HUES48 (cell line): ENCODE measurements at regions not wholly inside any gene's neighbourhood (a gene's known extent, or its start where the extent isn't known, plus 50 kb on each side); places are given as distances from the start of the nearest gene placed in this dataset.

ENCODE experiments used
- H3K27ac ChIP-seq: one replicate; pipeline ENCODE4 v1.7.0; 2013; ENCODE audit warnings: low read depth, low read length, inconsistent platforms
- H3K27me3 ChIP-seq: 2 replicates; pipeline ENCODE4 v1.6.1; 2013; ENCODE audit warnings: mild to moderate bottlenecking, low read length; ENCODE audit not compliant: control insufficient read depth, insufficient read depth
- H3K36me3 ChIP-seq: 2 replicates; pipeline ENCODE4 v1.6.1; 2013; ENCODE audit warnings: low read length; ENCODE audit not compliant: control insufficient read depth, insufficient read depth
- H3K4me1 ChIP-seq: 2 replicates; pipeline ENCODE4 v1.6.1; 2013; ENCODE audit warnings: mild to moderate bottlenecking, low read length; ENCODE audit not compliant: control insufficient read depth, insufficient read depth
- H3K4me3 ChIP-seq: 2 replicates; pipeline ENCODE4 v1.5.1; 2013; ENCODE audit warnings: mild to moderate bottlenecking, low read depth, low read length
- H3K9ac ChIP-seq: 2 replicates; pipeline ENCODE4 v1.6.1; 2013; ENCODE audit warnings: mild to moderate bottlenecking, low read depth, low read length, moderate library complexity
- H3K9me3 ChIP-seq: 2 replicates; pipeline ENCODE4 v1.6.1; 2013; ENCODE audit warnings: low read length; ENCODE audit not compliant: control insufficient read depth, insufficient read depth

GRCh38 chr14:101373690-101374295 is 187.5 kb upstream of the DIO3 start:
- Histone ChIP-seq H3K4me1 (no peaks in the 10 kb centered on the region), H3K36me3 (no peaks in the 10 kb centered on the region), H3K9ac (no peak overlapping the region), H3K4me3 (no peak overlapping the region), H3K9me3 (no peaks in the 10 kb centered on the region), H3K27me3 (no peaks in the 10 kb centered on the region), H3K27ac (no peak overlapping the region)

- no peaks in the 10 kb centered on the region for H3K27me3 ChIP-seq
- no peaks in the 10 kb centered on the region for H3K36me3 ChIP-seq
- no peaks in the 10 kb centered on the region for H3K4me1 ChIP-seq
- no peak overlapping the region for H3K9ac ChIP-seq
- H3K9me3 ChIP-seq = no peaks in the 10 kb centered on the region
- no peak overlapping the region for H3K27ac ChIP-seq
- H3K4me3 ChIP-seq = no peak overlapping the region
Measured at GRCh38 chr14:101374373-101375338, 186.6 kb upstream of the DIO3 start.

DNA sequence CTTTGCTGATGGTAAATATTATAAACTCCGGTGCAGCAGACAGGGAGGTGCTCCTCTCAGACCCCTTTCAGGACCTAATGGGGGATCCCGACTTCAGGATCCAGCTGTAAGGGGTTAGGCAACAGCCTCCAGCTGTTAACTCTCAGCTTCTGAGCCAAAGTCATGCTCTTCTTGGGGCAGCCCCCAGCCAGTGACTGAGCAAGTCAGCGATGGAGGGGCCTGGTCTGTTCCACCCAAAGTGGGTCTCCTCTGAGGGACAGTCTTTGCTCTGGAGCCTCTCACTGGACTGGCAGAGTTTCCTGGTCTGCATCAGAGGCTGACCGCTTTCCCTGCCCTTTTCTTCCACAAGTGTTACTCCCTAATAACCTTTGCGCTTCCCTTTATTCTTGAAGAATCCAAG is 184.2 kb upstream of the DIO3 start:
- H3K27me3 ChIP-seq = no peaks in the 10 kb centered on the region
- no peak overlapping the region for H3K4me3 ChIP-seq
- H3K36me3 ChIP-seq = no peaks in the 10 kb centered on the region
- H3K9me3 ChIP-seq = no peaks in the 10 kb centered on the region
- H3K27ac ChIP-seq = no peak overlapping the region
- no peak overlapping the region for H3K9ac ChIP-seq
- no peaks in the 10 kb centered on the region for H3K4me1 ChIP-seq

GRCh38 chr14:101379842-101380241 is 181.5 kb upstream of the DIO3 start:
- Histone ChIP-seq H3K4me1 (no peaks in the 10 kb centered on the region), H3K27ac (no peak overlapping the region), H3K36me3 (no peaks in the 10 kb centered on the region), H3K4me3 (no peak overlapping the region), H3K9me3 (peaks cover 11% of the 10 kb centered on the region), H3K9ac (no peak overlapping the region), H3K27me3 (no peaks in the 10 kb centered on the region)

GRCh38 chr14:101380512-101380911 is 180.8 kb upstream of the DIO3 start:
- H3K36me3 ChIP-seq = no peaks in the 10 kb centered on the region
- no peaks in the 10 kb centered on the region for H3K27me3 ChIP-seq
- H3K4me3 ChIP-seq = no peak overlapping the region
- no peaks in the 10 kb centered on the region for H3K4me1 ChIP-seq
- peaks cover 12% of the 10 kb centered on the region for H3K9me3 ChIP-seq
- no peak overlapping the region for H3K27ac ChIP-seq
- no peak overlapping the region for H3K9ac ChIP-seq

- Histone ChIP-seq H3K36me3 (no peaks in the 10 kb centered on the region), H3K27ac (no peak overlapping the region), H3K4me3 (no peak overlapping the region), H3K27me3 (no peaks in the 10 kb centered on the region), H3K9me3 (peaks cover 12% of the 10 kb centered on the region), H3K9ac (no peak overlapping the region), H3K4me1 (no peaks in the 10 kb centered on the region)
Measured at GRCh38 chr14:101380940-101381339, 180.4 kb upstream of the DIO3 start.

GRCh38 chr14:101383737-101384338 is 177.5 kb upstream of the DIO3 start:
- H3K4me3 ChIP-seq = no peak overlapping the region
- H3K9me3 ChIP-seq = peaks cover 12% of the 10 kb centered on the region
- no peak overlapping the region for H3K27ac ChIP-seq
- H3K9ac ChIP-seq = no peak overlapping the region
- no peaks in the 10 kb centered on the region for H3K36me3 ChIP-seq
- H3K4me1 ChIP-seq = no peaks in the 10 kb centered on the region
- H3K27me3 ChIP-seq = no peaks in the 10 kb centered on the region

DNA sequence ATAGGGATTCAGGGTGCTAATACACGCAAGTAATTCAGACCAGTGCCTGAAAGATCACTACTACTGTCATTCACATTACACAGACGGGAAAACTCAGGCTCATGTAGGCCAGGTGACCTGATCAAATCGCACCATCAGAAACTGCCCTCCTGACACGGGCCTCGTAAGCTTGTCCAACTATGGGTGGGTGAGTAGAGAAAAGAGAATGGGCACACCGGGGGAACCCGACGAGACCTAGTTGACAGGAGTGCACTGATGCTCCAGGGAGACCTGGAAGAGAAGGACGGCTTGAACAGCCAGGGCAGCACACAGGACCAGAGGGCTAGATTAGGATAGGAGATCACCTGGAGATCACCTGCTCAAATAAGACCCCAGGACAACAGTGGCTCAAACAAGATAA is 166.9 kb upstream of the DIO3 start:
- Histone ChIP-seq H3K9me3 (no peaks in the 10 kb centered on the region), H3K4me1 (no peaks in the 10 kb centered on the region), H3K9ac (no peak overlapping the region), H3K36me3 (no peaks in the 10 kb centered on the region), H3K27ac (no peak overlapping the region), H3K27me3 (no peaks in the 10 kb centered on the region), H3K4me3 (no peak overlapping the region)

DNA sequence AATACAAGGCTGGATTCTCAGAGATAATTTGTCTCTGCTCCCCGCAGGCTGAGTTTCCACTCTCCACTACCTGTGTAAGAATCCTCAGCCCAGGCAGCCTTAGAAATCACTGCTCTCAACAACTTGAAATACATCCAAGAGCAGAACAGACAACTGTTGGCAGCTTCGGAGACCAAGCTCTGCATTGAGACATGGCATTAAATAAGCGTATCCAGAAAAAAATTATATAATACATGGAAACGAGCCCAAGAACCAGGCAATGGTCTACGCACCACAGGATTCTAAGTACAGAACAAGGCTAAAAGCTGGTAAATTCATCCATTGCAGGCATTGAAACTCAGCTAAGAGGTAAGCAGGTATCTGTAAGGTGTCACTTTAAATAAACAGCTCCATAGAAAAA is 165.5 kb upstream of the DIO3 start:
- H3K4me3 ChIP-seq = no peak overlapping the region
- no peaks in the 10 kb centered on the region for H3K9me3 ChIP-seq
- H3K9ac ChIP-seq = no peak overlapping the region
- no peak overlapping the region for H3K27ac ChIP-seq
- H3K27me3 ChIP-seq = no peaks in the 10 kb centered on the region; the same call in 1 of the 2 replicates
- H3K36me3 ChIP-seq = no peaks in the 10 kb centered on the region
- no peaks in the 10 kb centered on the region for H3K4me1 ChIP-seq

DNA sequence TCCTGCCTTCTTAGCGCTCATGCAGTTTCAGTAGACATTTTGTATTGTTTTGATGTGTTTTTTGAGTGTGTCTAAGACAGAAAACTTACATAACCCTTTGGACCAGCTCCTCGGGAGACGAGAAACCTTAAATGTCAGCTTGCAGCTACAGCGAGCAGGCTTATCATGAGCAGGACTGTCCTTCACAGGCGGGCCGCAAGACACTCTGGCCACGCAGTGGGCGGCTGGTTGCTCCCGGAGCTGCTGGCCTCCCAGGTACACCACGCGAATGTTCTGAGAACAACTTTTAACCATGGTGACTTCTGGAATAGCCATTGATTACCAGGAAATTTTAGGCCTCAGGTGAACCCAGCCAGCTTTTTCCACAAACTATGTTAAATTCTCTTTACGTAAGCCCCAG is 164.1 kb upstream of the DIO3 start:
- H3K27me3 ChIP-seq = no peaks in the 10 kb centered on the region; the same call in 1 of the 2 replicates
- no peak overlapping the region for H3K9ac ChIP-seq
- no peaks in the 10 kb centered on the region for H3K4me1 ChIP-seq
- no peaks in the 10 kb centered on the region for H3K9me3 ChIP-seq
- H3K36me3 ChIP-seq = no peaks in the 10 kb centered on the region
- H3K4me3 ChIP-seq = no peak overlapping the region
- H3K27ac ChIP-seq = no peak overlapping the region

- Histone ChIP-seq H3K9ac (no peak overlapping the region), H3K27me3 (no peaks in the 10 kb centered on the region; the same call in 1 of the 2 replicates), H3K36me3 (no peaks in the 10 kb centered on the region), H3K27ac (no peak overlapping the region), H3K9me3 (no peaks in the 10 kb centered on the region), H3K4me1 (no peaks in the 10 kb centered on the region), H3K4me3 (no peak overlapping the region)
Measured at GRCh38 chr14:101398011-101398410, 163.3 kb upstream of the DIO3 start.
